T47D (cell line): ENCODE measurements at regions not wholly inside any gene's neighbourhood (a gene's known extent, or its start where the extent isn't known, plus 50 kb on each side); places are given as distances from the start of the nearest gene placed in this dataset.

Experiments
- DNase-seq, 2 experiments: peaks; one replicate each; pipeline versions ENCODE4 v3.0.0 to v3.0.0-alpha.2; 2011 to 2012; ENCODE audit warnings: low read depth in 1 of 2, low spot score in 1 of 2
- JUND ChIP-seq: IDR thresholded peaks from 2 replicates; pipeline ENCODE4 v1.6.1; 2012; ENCODE audit warnings: low read depth
- in situ Hi-C: cut with HindIII; loops from 2 replicates; pipeline ENCODE4 v1.10.0; 2016; ENCODE audit warnings: low sequenced_read_pairs, low pct_unique_long_range_greater_than_20kb

DNA sequence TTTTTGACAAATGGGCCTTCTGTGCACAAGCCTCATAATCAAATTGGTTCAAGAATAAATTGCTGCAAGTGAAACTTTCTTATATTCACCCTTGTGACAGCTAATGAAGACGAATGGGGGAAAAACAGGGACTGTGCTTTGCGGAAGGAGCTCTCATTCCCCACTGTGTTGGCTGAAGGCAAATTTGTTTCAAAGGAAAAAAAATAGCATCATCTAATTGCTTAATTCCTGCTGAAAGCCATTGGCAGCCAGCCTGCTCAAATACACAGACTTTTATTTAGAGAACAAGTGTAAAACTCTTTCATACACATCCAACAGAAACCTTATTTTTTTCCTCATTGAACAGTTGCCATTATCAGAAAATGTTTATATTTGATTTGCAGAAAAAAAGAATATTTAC is 172.3 kb downstream of the ARL6IP6 start:
- in situ Hi-C loops, result no loop called here
- no peak for TF ChIP-seq JUND
- no peak for DNase-seq

DNA sequence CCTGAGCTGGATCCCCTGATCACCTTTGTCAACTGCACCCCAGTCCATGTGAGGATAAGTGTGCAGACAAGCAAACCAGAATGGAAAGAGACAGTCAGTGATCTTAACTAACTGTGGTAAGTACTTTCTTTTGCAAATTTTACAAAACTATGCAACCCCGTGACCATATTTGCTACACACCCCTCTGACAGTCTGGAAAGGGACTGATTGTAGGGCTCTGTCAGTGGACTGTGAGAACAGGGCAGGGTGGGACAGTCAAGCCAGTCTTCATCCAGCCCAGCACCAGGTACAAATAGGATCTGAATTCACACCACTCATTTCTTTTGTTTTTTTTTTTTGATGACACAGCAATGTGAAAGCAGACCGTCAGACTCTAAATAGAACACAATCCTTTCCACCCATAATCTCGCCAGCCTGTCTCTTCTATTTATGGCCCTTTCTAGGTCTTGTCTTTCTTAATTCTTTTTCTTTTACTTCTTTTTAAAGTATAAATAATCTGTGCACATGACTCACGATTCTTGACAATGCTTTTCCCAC is 165.6 kb downstream of the ARL6IP6 start:
- no peak for DNase-seq
- no peak for TF ChIP-seq JUND
- in situ Hi-C loops, result no loop called here

DNA sequence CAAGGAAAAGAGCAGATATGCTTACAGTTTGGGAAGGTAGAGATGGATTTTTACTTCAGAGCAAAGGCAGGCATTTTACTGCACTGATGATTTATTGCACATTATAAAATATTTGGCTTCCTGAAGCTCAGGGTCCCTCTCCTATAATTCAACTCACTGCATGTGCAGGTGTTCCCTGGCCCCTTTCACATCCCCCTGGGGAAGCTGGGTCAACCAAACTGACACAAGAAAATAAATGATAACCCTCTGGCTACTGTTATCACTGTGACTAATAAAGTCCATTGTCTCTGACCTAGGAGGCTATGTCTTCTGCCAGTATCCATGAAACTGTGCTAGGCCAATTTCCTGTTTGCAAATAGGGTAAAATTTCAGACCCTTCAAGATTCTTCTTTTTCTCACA is 163.1 kb downstream of the ARL6IP6 start:
- in situ Hi-C loops, result no loop called here
- no peak for TF ChIP-seq JUND
- DNase-seq, result no peak

DNA sequence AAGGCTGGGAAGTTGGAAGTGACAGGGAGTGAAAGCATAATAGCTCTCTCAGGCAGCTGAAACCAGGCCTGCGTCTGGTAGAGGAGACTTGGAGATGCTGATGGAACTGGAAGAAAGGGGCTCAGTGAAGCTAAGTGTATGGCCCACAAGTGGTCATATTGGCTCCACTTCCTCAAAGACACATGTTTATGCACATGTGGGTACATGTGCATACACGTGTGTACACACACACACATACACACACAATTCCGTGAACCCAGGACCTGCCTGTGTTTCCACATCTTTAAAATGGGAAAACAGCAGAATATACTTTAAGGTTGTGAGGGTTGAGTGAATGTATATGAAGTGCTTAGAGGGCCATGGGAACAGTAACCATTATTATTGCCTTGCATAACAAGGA is 160.9 kb downstream of the ARL6IP6 start:
- no peak for TF ChIP-seq JUND
- DNase-seq, result no peak
- in situ Hi-C loops, result no loop called here

DNA sequence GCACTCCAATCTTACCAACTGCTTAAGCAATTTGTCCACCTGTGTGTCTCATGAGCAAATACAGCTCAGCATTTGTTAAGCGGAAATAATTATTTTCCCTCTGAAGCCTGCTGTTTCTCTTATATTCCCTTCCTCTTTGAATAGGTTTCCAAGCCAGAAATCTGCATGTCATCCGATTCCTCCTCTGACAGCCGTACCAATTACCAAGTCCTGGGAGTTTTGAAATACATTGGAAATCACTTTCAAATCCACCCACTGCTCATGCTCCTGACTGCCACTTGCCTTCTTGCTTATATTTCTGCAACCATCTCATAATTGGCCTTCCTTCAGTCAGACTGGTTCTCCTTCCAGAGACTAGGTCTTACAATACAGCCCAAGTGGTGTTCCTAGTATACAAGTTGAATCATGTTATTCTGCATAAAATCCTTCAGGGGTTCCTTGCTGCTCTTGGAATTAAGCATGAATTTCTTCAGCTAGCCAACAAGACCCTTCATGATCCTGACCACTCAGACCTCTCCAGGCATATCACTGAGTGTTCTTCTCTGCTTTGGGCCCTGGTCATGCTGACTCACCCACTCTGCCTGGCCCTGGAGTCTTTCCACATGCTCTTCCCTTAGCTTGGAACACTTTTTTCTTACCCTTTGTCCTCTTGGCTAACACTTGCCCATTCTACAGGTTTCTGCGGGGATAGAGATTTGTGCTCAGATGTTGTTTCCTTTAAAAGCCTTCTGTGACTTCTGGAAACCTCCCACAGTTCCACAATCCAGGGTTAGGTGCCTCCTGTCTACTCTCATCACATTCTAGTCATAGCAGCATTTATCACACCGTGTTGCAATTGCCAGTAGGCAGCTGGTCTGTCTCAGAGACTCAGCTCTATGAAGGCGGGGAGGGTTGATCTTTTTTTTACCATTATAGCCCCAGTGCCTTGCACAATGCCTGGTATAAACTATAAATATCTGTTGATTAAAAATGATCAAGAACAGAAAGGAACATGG is 157.6 kb downstream of the ARL6IP6 start:
- no peak for TF ChIP-seq JUND
- in situ Hi-C loops, result no loop called here
- no peak for DNase-seq

DNA sequence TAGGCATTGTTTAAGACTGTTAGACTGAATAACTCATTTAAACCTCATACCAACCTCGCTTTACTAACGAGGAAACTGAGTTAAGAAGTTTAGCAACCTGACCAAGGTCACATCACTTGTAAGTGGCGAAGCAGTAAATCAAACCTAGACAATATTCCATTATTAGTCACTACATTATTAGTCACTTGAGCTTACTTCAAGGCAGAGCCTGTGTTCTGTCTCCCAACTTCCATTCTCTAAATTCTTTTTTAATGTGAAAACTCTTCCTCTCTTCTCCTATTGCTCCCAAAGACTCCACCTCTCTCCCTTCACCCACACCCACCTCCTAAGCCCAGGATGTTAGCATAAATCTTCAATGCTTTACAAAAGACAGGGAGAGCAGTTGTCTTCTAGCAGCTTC is 156.5 kb downstream of the ARL6IP6 start:
- DNase-seq, result no peak
- in situ Hi-C loops, result no loop called here
- no peak for TF ChIP-seq JUND

DNA sequence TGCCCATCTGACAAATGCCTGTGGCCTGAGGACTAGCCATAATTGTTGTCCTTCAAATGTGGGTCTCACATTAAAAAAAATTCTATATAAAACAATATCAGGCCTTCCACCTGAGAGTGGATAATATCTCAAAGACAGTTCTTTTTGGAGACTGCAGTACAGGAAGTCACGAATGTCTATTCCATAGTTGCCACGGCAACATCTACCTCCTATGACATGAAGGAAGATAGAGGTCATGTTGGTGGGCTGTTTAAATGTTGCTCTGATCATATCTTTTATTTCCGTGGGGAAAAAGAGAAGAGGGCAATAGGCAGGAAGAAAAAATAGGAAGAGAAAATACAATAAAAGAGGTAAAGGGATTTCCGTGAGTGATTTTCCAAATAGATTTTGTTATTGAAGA is 151.8 kb downstream of the ARL6IP6 start:
- no peak for TF ChIP-seq JUND
- in situ Hi-C loops, result no loop called here
- no peak for DNase-seq

DNA sequence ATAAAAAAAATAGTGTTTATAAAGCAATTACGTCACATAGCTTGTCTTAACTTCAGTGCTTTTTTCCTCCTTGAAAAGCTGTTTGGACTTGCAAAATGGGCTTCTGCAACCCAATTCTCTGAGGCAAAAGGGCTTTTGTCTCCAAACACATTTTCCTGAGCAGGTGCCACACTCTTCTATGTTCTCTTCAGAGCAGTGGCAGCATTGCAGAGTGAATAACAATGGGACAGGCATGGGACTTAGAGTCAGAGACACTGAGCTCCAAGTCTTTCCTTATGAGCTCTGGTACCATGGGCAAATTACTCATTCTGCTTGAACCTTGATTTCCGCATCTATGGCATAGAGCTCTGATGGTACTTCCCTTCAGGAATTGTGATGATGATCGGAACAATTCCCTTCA is 149.0 kb downstream of the ARL6IP6 start:
- no peak for DNase-seq
- in situ Hi-C loops, result no loop called here
- TF ChIP-seq JUND, result no peak

DNA sequence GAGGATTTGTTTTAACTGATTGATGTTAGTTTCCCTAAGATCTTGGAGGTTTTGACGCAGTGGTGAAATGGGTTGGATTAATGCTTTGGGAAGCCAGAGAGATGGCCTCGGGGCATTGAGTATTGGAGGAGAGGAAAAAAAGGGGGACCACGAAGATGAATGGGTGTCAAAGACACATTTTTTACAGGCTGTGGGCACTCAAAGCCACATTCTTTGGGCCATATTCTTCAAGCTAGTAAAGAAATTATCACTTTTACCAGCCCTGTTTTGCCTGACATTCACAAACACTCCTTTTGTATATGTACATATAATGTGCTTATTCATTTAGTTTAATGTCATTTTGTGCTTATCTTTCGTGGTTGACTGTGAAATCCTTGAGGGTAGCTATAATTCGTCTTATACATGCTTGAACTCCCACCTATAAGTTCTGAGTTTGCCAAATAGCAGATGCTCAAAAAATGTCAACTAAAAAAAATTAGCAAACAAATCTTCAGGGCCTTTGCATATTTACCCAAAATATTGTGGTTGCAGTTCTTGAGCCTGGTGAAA is 146.3 kb downstream of the ARL6IP6 start:
- no peak for DNase-seq
- in situ Hi-C loops, result no loop called here
- no peak for TF ChIP-seq JUND

DNA sequence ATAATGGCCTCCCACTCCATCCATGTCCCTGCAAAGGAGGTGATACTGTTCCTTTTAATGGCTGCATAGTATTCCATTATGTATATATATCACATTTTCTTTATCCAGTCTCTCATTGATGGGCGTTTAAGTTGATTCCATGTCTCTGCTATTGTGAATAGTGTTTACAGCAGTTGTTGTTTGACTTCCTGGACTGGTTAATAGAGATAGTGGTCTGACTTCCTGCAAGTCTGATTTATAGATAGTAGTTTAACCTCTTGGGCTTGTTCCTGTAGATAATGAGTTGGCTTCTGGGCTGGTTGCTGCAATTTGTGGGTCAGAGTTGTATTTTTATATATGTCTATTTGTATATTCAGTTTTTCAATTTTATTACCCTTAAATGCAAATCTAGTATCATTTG is 145.4 kb downstream of the ARL6IP6 start:
- no peak for TF ChIP-seq JUND
- DNase-seq, result no peak
- in situ Hi-C loops, result no loop called here

DNA sequence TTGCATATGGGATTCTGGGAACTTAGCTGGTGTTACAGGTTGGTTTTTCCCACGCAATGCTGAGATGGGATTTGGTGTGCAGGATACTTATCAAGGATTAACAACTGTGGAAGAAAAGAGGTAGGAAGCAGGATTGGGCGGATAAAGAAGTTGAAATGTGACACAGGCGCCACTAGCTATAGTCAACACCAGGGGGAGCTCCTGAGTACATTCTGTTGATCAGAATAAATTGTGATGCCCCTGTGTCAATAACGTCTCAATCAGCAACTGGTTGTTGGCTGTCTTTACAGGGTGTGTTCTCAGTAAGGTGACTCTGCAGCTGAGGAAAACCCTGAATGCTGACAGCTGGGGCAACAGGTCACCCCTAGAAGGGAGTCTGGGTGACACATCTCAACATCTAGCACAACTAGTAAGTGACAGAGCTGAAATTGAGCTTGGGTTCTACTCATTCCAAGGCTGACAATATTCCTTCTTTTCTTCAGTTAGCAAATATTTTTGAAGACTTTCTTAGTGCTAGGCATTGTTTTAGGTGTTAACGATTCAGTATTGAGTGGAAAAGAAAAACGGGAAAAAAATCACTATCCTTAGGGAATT is 143.0 kb downstream of the ARL6IP6 start:
- no peak for TF ChIP-seq JUND
- DNase-seq, result peak; percentile 2 to 44
- in situ Hi-C loops, result no loop called here

DNA sequence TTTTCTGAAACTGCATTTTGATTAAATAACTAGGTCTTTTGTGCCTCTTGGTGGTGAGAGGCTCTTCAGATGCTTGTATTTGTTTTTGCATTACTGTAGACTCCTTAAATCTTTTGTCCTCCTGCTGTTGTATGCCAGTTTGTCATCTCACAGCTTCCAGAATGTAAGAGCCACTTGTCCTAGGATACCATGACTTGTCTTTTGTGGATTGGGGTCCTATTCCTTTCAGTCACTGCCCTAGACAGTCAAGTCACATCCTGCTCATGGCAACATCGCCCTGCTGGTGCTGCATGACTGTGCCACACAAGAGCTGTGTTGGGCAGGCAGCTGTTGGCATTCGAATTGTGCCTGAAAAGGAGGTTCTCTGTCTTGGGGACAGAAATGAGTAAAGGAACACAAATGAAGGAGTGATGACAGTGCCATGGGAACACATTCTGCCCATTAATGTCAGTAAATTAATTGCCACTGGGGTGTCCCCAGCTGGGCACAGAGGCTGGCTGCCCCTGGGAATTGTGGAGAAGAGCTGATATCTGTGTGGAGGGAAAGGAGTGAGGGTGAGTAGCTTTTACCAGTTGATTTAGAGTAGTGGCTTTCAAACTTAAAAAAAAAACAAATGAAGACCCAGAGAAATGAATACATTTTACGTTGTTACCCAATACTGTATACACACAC is 140.3 kb downstream of the ARL6IP6 start:
- DNase-seq, result no peak
- TF ChIP-seq JUND, result no peak
- in situ Hi-C loops, result no loop called here
